ENCODE measurements at regions not wholly inside any gene's neighbourhood (a gene's known extent, or its start where the extent isn't known, plus 50 kb on each side); places are given as distances from the start of the nearest gene placed in this dataset.
A peak's percentile ranks its signal among the peaks of the same experiment; 100 is the strongest.
"Not testable (repeated sequence)": the region's sequence is repeated elsewhere in the genome, so short reads cannot be mapped to it uniquely, and the experiment has no call there.

- 39 to 48% (median 43%) methylated on average over 3 of the region's 4 CpGs for WGBS, 3 donors
- H3K36me3 ChIP-seq (ENCODE audit: control insufficient read depth in 3 of 3, insufficient read depth in 2 of 3, low read depth in 1 of 3, low read length in 3 of 3); H3K27me3 ChIP-seq (ENCODE audit: control insufficient read depth in 3 of 3, insufficient read depth in 3 of 3, low read length in 3 of 3); H3K4me3 ChIP-seq (ENCODE audit: low read depth in 1 of 3, low read length in 3 of 3); H3K9me3 ChIP-seq (ENCODE audit: control insufficient read depth in 2 of 2, insufficient read depth in 1 of 2, low read depth in 1 of 2, low read length in 1 of 2); H3K27ac ChIP-seq (ENCODE audit: low read depth in 1 of 3, low read length in 2 of 3); H3K4me1 ChIP-seq (ENCODE audit: control insufficient read depth in 3 of 3, insufficient read depth in 2 of 3, low read depth in 1 of 3, low read length in 2 of 3); DNase-seq; FAIRE-seq: not testable (repeated sequence)
These were observed 72.2 kb downstream of the PROP1 start for GRCh38 chr5:177923837-177924236.

DNA sequence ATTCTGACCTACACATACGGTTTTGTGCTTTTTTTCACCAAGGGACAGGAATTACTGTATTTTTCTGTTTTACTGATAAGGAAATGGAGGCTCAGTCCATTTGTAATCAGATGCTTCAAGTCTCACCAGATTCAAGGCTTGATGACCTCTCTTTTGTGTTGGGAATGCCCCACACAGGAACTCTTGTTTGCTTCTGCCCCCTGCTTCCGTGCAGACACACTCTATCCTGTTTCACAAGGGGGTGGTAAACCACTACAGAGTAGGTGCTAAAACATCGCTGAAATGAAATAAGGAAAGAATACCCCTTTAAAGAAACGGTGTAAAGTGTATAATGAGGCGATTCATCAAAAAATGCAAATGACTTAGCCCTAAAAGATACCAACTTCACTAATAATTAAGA is 72.9 kb downstream of the PROP1 start:
- not testable (repeated sequence) for FAIRE-seq
- WGBS, 3 donors = 58 to 87% (median 75%) methylated on average over 2 of the region's 5 CpGs

GRCh38 chr5:177909261-177909660 is 86.8 kb downstream of the PROP1 start:
- not testable (repeated sequence) for H3K4me3 ChIP-seq (ENCODE audit: low read depth in 1 of 3, low read length in 3 of 3); H3K27ac ChIP-seq (ENCODE audit: low read depth in 1 of 3, low read length in 2 of 3); DNase-seq; H3K4me1 ChIP-seq (ENCODE audit: control insufficient read depth in 3 of 3, insufficient read depth in 2 of 3, low read depth in 1 of 3, low read length in 2 of 3); H3K36me3 ChIP-seq (ENCODE audit: control insufficient read depth in 3 of 3, insufficient read depth in 2 of 3, low read depth in 1 of 3, low read length in 3 of 3); H3K27me3 ChIP-seq (ENCODE audit: control insufficient read depth in 3 of 3, insufficient read depth in 3 of 3, low read length in 3 of 3); FAIRE-seq; H3K9me3 ChIP-seq (ENCODE audit: control insufficient read depth in 2 of 2, insufficient read depth in 1 of 2, low read depth in 1 of 2, low read length in 1 of 2)
- WGBS, 3 donors = 70 to 88% (median 86%) methylated on average over 2 of the region's 2 CpGs

More for the DNA sequence above, 72.9 kb downstream of the PROP1 start:
- DNase-seq; H3K9me3 ChIP-seq (ENCODE audit: control insufficient read depth in 2 of 2, insufficient read depth in 1 of 2, low read depth in 1 of 2, low read length in 1 of 2); H3K4me3 ChIP-seq (ENCODE audit: low read depth in 1 of 3, low read length in 3 of 3); H3K36me3 ChIP-seq (ENCODE audit: control insufficient read depth in 3 of 3, insufficient read depth in 2 of 3, low read depth in 1 of 3, low read length in 3 of 3); H3K4me1 ChIP-seq (ENCODE audit: control insufficient read depth in 3 of 3, insufficient read depth in 2 of 3, low read depth in 1 of 3, low read length in 2 of 3); H3K27ac ChIP-seq (ENCODE audit: low read depth in 1 of 3, low read length in 2 of 3); H3K27me3 ChIP-seq (ENCODE audit: control insufficient read depth in 3 of 3, insufficient read depth in 3 of 3, low read length in 3 of 3): not testable (repeated sequence)

DNA sequence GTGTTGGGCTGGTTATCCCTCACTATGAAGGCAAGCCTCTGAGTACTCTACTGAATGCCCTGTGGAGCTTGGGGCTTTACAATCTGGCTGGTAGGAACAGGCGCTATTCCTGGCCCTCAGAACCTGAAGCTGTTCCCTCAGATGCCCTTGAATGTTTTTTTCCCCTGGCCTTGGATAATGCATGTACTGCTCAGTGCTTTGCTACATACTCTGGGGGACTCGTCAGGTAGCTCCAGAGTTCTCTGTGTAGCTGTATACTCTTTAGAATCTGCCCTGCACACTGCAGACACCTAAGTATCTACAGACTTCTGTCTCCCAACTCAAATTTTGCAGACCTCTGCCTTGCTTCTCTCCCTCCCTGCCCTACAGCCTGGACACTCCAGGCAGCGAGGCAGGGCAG is 93.2 kb downstream of the PROP1 start:
- not testable (repeated sequence) for H3K4me3 ChIP-seq (ENCODE audit: low read depth in 1 of 3, low read length in 3 of 3); H3K27ac ChIP-seq (ENCODE audit: low read depth in 1 of 3, low read length in 2 of 3); H3K27me3 ChIP-seq (ENCODE audit: control insufficient read depth in 3 of 3, insufficient read depth in 3 of 3, low read length in 3 of 3); H3K9me3 ChIP-seq (ENCODE audit: control insufficient read depth in 2 of 2, insufficient read depth in 1 of 2, low read depth in 1 of 2, low read length in 1 of 2); H3K36me3 ChIP-seq (ENCODE audit: control insufficient read depth in 3 of 3, insufficient read depth in 2 of 3, low read depth in 1 of 3, low read length in 3 of 3); DNase-seq; FAIRE-seq; H3K4me1 ChIP-seq (ENCODE audit: control insufficient read depth in 3 of 3, insufficient read depth in 2 of 3, low read depth in 1 of 3, low read length in 2 of 3)
- WGBS, 3 donors = 86 to 93% (median 88%) methylated on average over 1 to 2 of the region's 3 CpGs

- not testable (repeated sequence) for H3K4me1 ChIP-seq (ENCODE audit: control insufficient read depth in 3 of 3, insufficient read depth in 2 of 3, low read depth in 1 of 3, low read length in 2 of 3); H3K4me3 ChIP-seq (ENCODE audit: low read depth in 1 of 3, low read length in 3 of 3); H3K9me3 ChIP-seq (ENCODE audit: control insufficient read depth in 2 of 2, insufficient read depth in 1 of 2, low read depth in 1 of 2, low read length in 1 of 2); H3K27me3 ChIP-seq (ENCODE audit: control insufficient read depth in 3 of 3, insufficient read depth in 3 of 3, low read length in 3 of 3); H3K27ac ChIP-seq (ENCODE audit: low read depth in 1 of 3, low read length in 2 of 3); DNase-seq; FAIRE-seq; H3K36me3 ChIP-seq (ENCODE audit: control insufficient read depth in 3 of 3, insufficient read depth in 2 of 3, low read depth in 1 of 3, low read length in 3 of 3)
- WGBS, 3 donors = 81 to 95% (median 87%) methylated on average over 2 to 4 of the region's 6 CpGs
These were observed 96.0 kb downstream of the PROP1 start for GRCh38 chr5:177900066-177900465.

GRCh38 chr5:177894681-177895453 is 101.2 kb downstream of the PROP1 start:
- DNase-seq; H3K4me1 ChIP-seq (ENCODE audit: control insufficient read depth in 3 of 3, insufficient read depth in 2 of 3, low read depth in 1 of 3, low read length in 2 of 3); H3K36me3 ChIP-seq (ENCODE audit: control insufficient read depth in 3 of 3, insufficient read depth in 2 of 3, low read depth in 1 of 3, low read length in 3 of 3); FAIRE-seq; H3K27ac ChIP-seq (ENCODE audit: low read depth in 1 of 3, low read length in 2 of 3); H3K9me3 ChIP-seq (ENCODE audit: control insufficient read depth in 2 of 2, insufficient read depth in 1 of 2, low read depth in 1 of 2, low read length in 1 of 2); H3K4me3 ChIP-seq (ENCODE audit: low read depth in 1 of 3, low read length in 3 of 3); H3K27me3 ChIP-seq (ENCODE audit: control insufficient read depth in 3 of 3, insufficient read depth in 3 of 3, low read length in 3 of 3): not testable (repeated sequence)
- 69 to 96% (median 88%) methylated on average over 1 to 2 of the region's 9 CpGs for WGBS, 3 donors

GRCh38 chr5:177892357-177892665 is 103.7 kb downstream of the PROP1 start:
- WGBS, 3 donors = 82 to 95% (median 86%) methylated on average over 4 of the region's 4 CpGs
- DNase-seq; H3K4me3 ChIP-seq (ENCODE audit: low read depth in 1 of 3, low read length in 3 of 3); H3K4me1 ChIP-seq (ENCODE audit: control insufficient read depth in 3 of 3, insufficient read depth in 2 of 3, low read depth in 1 of 3, low read length in 2 of 3); H3K36me3 ChIP-seq (ENCODE audit: control insufficient read depth in 3 of 3, insufficient read depth in 2 of 3, low read depth in 1 of 3, low read length in 3 of 3); FAIRE-seq; H3K27ac ChIP-seq (ENCODE audit: low read depth in 1 of 3, low read length in 2 of 3); H3K9me3 ChIP-seq (ENCODE audit: control insufficient read depth in 2 of 2, insufficient read depth in 1 of 2, low read depth in 1 of 2, low read length in 1 of 2); H3K27me3 ChIP-seq (ENCODE audit: control insufficient read depth in 3 of 3, insufficient read depth in 3 of 3, low read length in 3 of 3): not testable (repeated sequence)

DNA sequence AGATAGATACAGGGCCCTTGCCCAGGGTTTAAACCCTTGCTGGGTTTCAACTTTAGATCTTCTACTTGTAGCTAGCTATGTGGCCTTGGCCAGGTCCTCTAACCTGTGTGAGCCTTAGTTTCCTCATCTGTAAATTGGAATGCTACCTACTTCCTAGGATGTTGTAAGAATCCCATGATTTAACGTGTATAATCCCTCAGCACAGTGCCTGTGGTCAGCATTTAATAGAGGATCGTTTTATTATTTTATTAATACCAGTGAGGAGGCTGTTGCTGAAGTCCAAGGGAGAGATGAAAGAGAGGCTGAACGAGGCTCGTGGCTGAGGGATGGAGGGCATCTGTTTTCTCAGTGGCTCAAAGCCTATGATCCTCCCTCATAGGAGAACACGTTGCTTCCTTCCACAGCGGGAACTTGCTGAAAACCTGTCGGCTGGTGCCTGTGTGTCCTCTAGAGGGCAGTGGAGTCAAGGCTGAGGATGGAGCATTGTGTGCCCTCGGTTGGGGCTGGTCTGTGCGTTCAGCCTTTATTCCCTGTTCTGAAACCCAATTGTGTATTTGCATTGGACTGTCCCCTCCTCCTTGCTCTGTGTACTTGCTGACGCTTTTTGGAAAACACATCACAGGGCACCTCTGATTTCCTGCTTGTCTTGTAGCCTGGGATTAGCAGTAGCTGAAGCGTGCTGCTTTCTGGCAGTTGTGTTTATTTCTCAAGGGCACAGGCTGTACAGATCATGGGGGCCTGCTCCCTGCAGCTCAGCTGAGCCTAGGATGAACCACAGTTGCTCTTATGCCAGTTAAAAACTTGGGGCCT is 104.3 kb downstream of the PROP1 start:
- not testable (repeated sequence) for H3K27ac ChIP-seq (ENCODE audit: low read depth in 1 of 3, low read length in 2 of 3); H3K4me1 ChIP-seq (ENCODE audit: control insufficient read depth in 3 of 3, insufficient read depth in 2 of 3, low read depth in 1 of 3, low read length in 2 of 3); H3K9me3 ChIP-seq (ENCODE audit: control insufficient read depth in 2 of 2, insufficient read depth in 1 of 2, low read depth in 1 of 2, low read length in 1 of 2); H3K27me3 ChIP-seq (ENCODE audit: control insufficient read depth in 3 of 3, insufficient read depth in 3 of 3, low read length in 3 of 3); H3K36me3 ChIP-seq (ENCODE audit: control insufficient read depth in 3 of 3, insufficient read depth in 2 of 3, low read depth in 1 of 3, low read length in 3 of 3); H3K4me3 ChIP-seq (ENCODE audit: low read depth in 1 of 3, low read length in 3 of 3); DNase-seq
- 14 to 28% (median 19%) methylated on average over 3 to 6 of the region's 11 CpGs for WGBS, 3 donors
- FAIRE-seq = peak; percentile 78

Data from small intestine (tissue), 7 donors.